H9 (cell line): ENCODE measurements at regions not wholly inside any gene's neighbourhood (a gene's known extent, or its start where the extent isn't known, plus 50 kb on each side); places are given as distances from the start of the nearest gene placed in this dataset.
A peak's percentile ranks its signal among the peaks of the same experiment; 100 is the strongest.

Experiments
- DNase-seq: peaks from one replicate; pipeline ENCODE4 v3.0.0-alpha.2; 2017
- H2AFZ ChIP-seq: one replicate; pipeline ENCODE4 v1.6.1; 2013; ENCODE audit warnings: mild to moderate bottlenecking, low read length, control low read depth, moderate library complexity
- H2AK5ac ChIP-seq: 2 replicates; pipeline ENCODE4 v1.6.1; 2013; ENCODE audit warnings: low read length, control low read depth, mixed read lengths; ENCODE audit not compliant: insufficient read length
- H2BK120ac ChIP-seq: one replicate; pipeline ENCODE4 v1.6.1; 2013; ENCODE audit warnings: low read depth, mild to moderate bottlenecking, low read length, control low read depth, inconsistent platforms; ENCODE audit not compliant: poor library complexity, severe bottlenecking
- H2BK12ac ChIP-seq: 2 replicates; pipeline ENCODE4 v1.6.1; 2013; ENCODE audit warnings: low read length, control low read depth, mixed read lengths, low read depth; ENCODE audit not compliant: insufficient read length
- H2BK15ac ChIP-seq: 2 replicates; pipeline ENCODE4 v1.6.1; 2013; ENCODE audit warnings: low read depth, low read length, control low read depth
- H2BK20ac ChIP-seq: one replicate; pipeline ENCODE4 v1.6.1; 2013; ENCODE audit warnings: low read depth, mild to moderate bottlenecking, low read length, control low read depth, inconsistent platforms; ENCODE audit not compliant: poor library complexity, severe bottlenecking
- H2BK5ac ChIP-seq: 2 replicates; pipeline ENCODE4 v1.6.1; 2013; ENCODE audit warnings: low read length, control low read depth, mixed read lengths; ENCODE audit not compliant: insufficient read length
- H3K14ac ChIP-seq: 2 replicates; pipeline ENCODE4 v1.6.1; 2013; ENCODE audit warnings: low read length, control low read depth; ENCODE audit not compliant: insufficient read depth
- H3K18ac ChIP-seq: 2 replicates; pipeline ENCODE4 v1.6.1; 2013; ENCODE audit warnings: low read depth, mild to moderate bottlenecking, mixed read lengths, low read length, control low read depth; ENCODE audit not compliant: insufficient read length
- H3K23ac ChIP-seq: 2 replicates; pipeline ENCODE4 v1.6.1; 2013; ENCODE audit warnings: low read length, control low read depth, mixed read lengths, low read depth; ENCODE audit not compliant: insufficient read length
- H3K23me2 ChIP-seq: 2 replicates; pipeline ENCODE4 v1.6.1; 2013; ENCODE audit warnings: low read depth, mild to moderate bottlenecking, mixed read lengths, low read length, control low read depth; ENCODE audit not compliant: insufficient read length, poor library complexity, severe bottlenecking
- H3K27ac ChIP-seq: 2 replicates; pipeline ENCODE4 v1.5.1; 2013; ENCODE audit warnings: low read length, control low read depth, mixed read lengths, low read depth; ENCODE audit not compliant: insufficient read length
- H3K27me3 ChIP-seq: 2 replicates; pipeline ENCODE4 v1.6.1; 2013; ENCODE audit warnings: low read length, control low read depth, inconsistent platforms; ENCODE audit not compliant: insufficient read depth
- H3K4ac ChIP-seq: 2 replicates; pipeline ENCODE4 v1.6.1; 2013; ENCODE audit warnings: low read depth, mild to moderate bottlenecking, control low read depth, inconsistent platforms, low read length, moderate library complexity
- H3K4me1 ChIP-seq: 2 replicates; pipeline ENCODE4 v1.6.1; 2013; ENCODE audit warnings: low read length, control low read depth, inconsistent platforms; ENCODE audit not compliant: insufficient read depth
- H3K4me2 ChIP-seq: 2 replicates; pipeline ENCODE4 v1.6.1; 2013; ENCODE audit warnings: low read length, control low read depth, mixed read lengths; ENCODE audit not compliant: insufficient read length, insufficient read depth
- H3K56ac ChIP-seq: 2 replicates; pipeline ENCODE4 v1.6.1; 2013; ENCODE audit warnings: low read depth, mild to moderate bottlenecking, mixed read lengths, low read length, control low read depth; ENCODE audit not compliant: insufficient read length
- H3K79me1 ChIP-seq: 2 replicates; pipeline ENCODE4 v1.6.1; 2013; ENCODE audit warnings: low read depth, mild to moderate bottlenecking, moderate library complexity, low read length, control low read depth, inconsistent platforms; ENCODE audit not compliant: insufficient read depth, poor library complexity, severe bottlenecking
- H3K79me2 ChIP-seq: 2 replicates; pipeline ENCODE4 v1.6.1; 2013; ENCODE audit warnings: low read length, control low read depth, inconsistent platforms; ENCODE audit not compliant: insufficient read depth
- H3K9ac ChIP-seq: 2 replicates; pipeline ENCODE4 v1.6.1; 2013; ENCODE audit warnings: low read length, control low read depth, mixed read lengths; ENCODE audit not compliant: insufficient read length; ENCODE audit errors: extremely low read depth
- H3K9me3 ChIP-seq: one replicate; pipeline ENCODE4 v1.6.1; 2013; ENCODE audit warnings: low read depth, low read length, inconsistent platforms; ENCODE audit not compliant: control insufficient read depth
- H3T11ph ChIP-seq: one replicate; pipeline ENCODE4 v1.6.1; 2013; ENCODE audit warnings: mild to moderate bottlenecking, low read length, control low read depth, inconsistent platforms
- H4K20me1 ChIP-seq: one replicate; pipeline ENCODE4 v1.6.1; 2013; ENCODE audit not compliant: control insufficient read depth, insufficient read length, insufficient read depth
- H4K5ac ChIP-seq: 2 replicates; pipeline ENCODE4 v1.6.1; 2013; ENCODE audit warnings: low read depth, mild to moderate bottlenecking, mixed read lengths, low read length, control low read depth; ENCODE audit not compliant: insufficient read length
- H4K8ac ChIP-seq: replicated peaks from 2 replicates; pipeline ENCODE4 v1.6.1; 2013; ENCODE audit warnings: low read length, control low read depth, mixed read lengths, low read depth; ENCODE audit not compliant: insufficient read length
- H4K91ac ChIP-seq: 2 replicates; pipeline ENCODE4 v1.6.1; 2013; ENCODE audit warnings: low read depth, mild to moderate bottlenecking, moderate library complexity, mixed read lengths, low read length, control low read depth; ENCODE audit not compliant: insufficient read length
- H3K27ac Mint-ChIP-seq, 3 experiments: 2 replicates in 2 of 3; 3 replicates in 1 of 3; pipeline ENCODE4 v1.8.0; 2020 to 2021; ENCODE audit warnings: mixed read lengths in 3 of 3, mild to moderate bottlenecking in 1 of 3, moderate library complexity in 1 of 3
- H3K27me3 Mint-ChIP-seq: 2 replicates; pipeline ENCODE4 v1.8.0; 2021; ENCODE audit warnings: low read depth, mild to moderate bottlenecking, moderate library complexity, mixed read lengths
- H3K36me3 Mint-ChIP-seq, 3 experiments: 2 replicates in 2 of 3; 3 replicates in 1 of 3; pipeline ENCODE4 v1.8.0; 2020 to 2021; ENCODE audit warnings: low read depth in 3 of 3, mixed read lengths in 3 of 3; ENCODE audit not compliant: insufficient read depth in 1 of 3
- H3K4me1 Mint-ChIP-seq, 2 experiments: 2 replicates each; pipeline ENCODE4 v1.8.0; 2020; ENCODE audit warnings: mixed read lengths in 2 of 2
- H3K4me3 Mint-ChIP-seq, 2 experiments: 2 replicates in 1 of 2; 3 replicates in 1 of 2; pipeline ENCODE4 v1.8.0; 2020 to 2021; ENCODE audit warnings: mild to moderate bottlenecking in 2 of 2, mixed read lengths in 2 of 2, moderate library complexity in 1 of 2
- H3K9me3 Mint-ChIP-seq, 2 experiments: 2 replicates in 1 of 2; 3 replicates in 1 of 2; pipeline ENCODE4 v1.8.0; 2020; ENCODE audit warnings: mild to moderate bottlenecking in 2 of 2, mixed read lengths in 2 of 2, moderate library complexity in 1 of 2
- WGBS: extraction: QIAGEN DNeasy Blood & Tissue Kit; methylation state at CpG from one replicate; pipeline ENCODE4 v1.1.7; 2013; ENCODE audit warnings: missing lambda C conversion rate, low lambda C conversion rate, mixed read lengths; ENCODE audit not compliant: insufficient read length; ENCODE audit errors: extremely low coverage; 5-methylcytosine and 5-hydroxymethylcytosine counted together
- TF ChIP-seq, protein P1 (sequence below): fragments of 200-600 bp; sonication (generic); conservative IDR thresholded peaks from 3 replicates; pipeline ENCODE4 v1.8.0; 2021; ENCODE audit warnings: antibody characterized with exemption, mild to moderate bottlenecking

DNA sequence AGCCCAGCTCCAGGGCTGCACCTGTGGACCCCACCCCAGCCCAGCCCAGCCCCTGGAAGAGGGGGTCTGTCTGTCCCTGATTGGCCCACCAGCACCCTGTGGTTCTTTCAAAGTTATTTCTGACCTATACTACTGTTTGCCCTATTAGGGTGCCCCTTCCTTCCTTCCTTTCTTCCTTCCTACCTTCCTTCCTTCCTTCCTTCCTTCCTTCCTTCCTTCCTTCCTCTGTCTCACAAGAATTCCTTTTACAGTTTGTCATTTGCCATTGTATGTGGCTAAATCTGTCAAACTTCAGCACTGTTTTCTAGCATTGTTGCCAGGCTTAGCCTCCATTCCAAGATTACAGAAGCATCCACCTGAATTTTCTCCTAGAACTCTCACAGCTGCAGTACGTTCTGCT lies 66.9 kb downstream of the KLF15 start:
- peaks cover 15% of the 10 kb centered on the region for H3K23me2 ChIP-seq
- H3K27ac Mint-ChIP-seq, result no peak overlapping the region
- no peak overlapping the region for H3T11ph ChIP-seq
- H3K9ac ChIP-seq, result no peak overlapping the region
- H3K9me3 ChIP-seq, result no peaks in the 10 kb centered on the region
- peaks cover 0 to 4% (median 1%) of the 10 kb centered on the region in 3 experiments; a peak in 1 of 7 replicates for H3K36me3 Mint-ChIP-seq
- no peak overlapping the region for H3K18ac ChIP-seq
- H2AK5ac ChIP-seq, result no peak overlapping the region
- H3K79me1 ChIP-seq, result no peaks in the 10 kb centered on the region
- no peaks in the 10 kb centered on the region; the same call in 1 of the 2 replicates for H3K4me1 ChIP-seq
- H3K4ac ChIP-seq, result no peak overlapping the region
- no peak overlapping the region for H2AFZ ChIP-seq
- H3K27me3 Mint-ChIP-seq, result peaks cover 58% of the 10 kb centered on the region
- H2BK12ac ChIP-seq, result no peak overlapping the region
- TF ChIP-seq, protein P1, sequence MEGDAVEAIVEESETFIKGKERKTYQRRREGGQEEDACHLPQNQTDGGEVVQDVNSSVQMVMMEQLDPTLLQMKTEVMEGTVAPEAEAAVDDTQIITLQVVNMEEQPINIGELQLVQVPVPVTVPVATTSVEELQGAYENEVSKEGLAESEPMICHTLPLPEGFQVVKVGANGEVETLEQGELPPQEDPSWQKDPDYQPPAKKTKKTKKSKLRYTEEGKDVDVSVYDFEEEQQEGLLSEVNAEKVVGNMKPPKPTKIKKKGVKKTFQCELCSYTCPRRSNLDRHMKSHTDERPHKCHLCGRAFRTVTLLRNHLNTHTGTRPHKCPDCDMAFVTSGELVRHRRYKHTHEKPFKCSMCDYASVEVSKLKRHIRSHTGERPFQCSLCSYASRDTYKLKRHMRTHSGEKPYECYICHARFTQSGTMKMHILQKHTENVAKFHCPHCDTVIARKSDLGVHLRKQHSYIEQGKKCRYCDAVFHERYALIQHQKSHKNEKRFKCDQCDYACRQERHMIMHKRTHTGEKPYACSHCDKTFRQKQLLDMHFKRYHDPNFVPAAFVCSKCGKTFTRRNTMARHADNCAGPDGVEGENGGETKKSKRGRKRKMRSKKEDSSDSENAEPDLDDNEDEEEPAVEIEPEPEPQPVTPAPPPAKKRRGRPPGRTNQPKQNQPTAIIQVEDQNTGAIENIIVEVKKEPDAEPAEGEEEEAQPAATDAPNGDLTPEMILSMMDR, result no peak
- no CpG with 5 or more reads among the region's 1 CpG for WGBS
- H2BK120ac ChIP-seq, result no peak overlapping the region
- H3K9me3 Mint-ChIP-seq, result no peaks in the 10 kb centered on the region; a peak in 2 of 5 replicates
- no peak overlapping the region for H3K23ac ChIP-seq
- no peaks in the 10 kb centered on the region for H4K20me1 ChIP-seq
- H3K4me2 ChIP-seq, result no peak overlapping the region
- H2BK20ac ChIP-seq, result no peak overlapping the region
- H2BK15ac ChIP-seq, result no peak overlapping the region
- peak; percentile 22 for DNase-seq
- no peak overlapping the region for H3K56ac ChIP-seq
- H4K8ac ChIP-seq, result no peak overlapping the region
- no peak overlapping the region for H3K27ac ChIP-seq
- H3K4me1 Mint-ChIP-seq, result peaks cover 42 to 48% of the 10 kb centered on the region in 2 experiments
- H3K27me3 ChIP-seq, result no peaks in the 10 kb centered on the region; the same call in 1 of the 2 replicates
- no peak overlapping the region for H3K14ac ChIP-seq
- no peak overlapping the region for H3K4me3 Mint-ChIP-seq
- no peak overlapping the region for H4K91ac ChIP-seq
- no peaks in the 10 kb centered on the region for H3K79me2 ChIP-seq
- H4K5ac ChIP-seq, result no peak overlapping the region
- no peak overlapping the region for H2BK5ac ChIP-seq
